Keratinocyte (primary cell): ENCODE measurements at regions not wholly inside any gene's neighbourhood (a gene's known extent, or its start where the extent isn't known, plus 50 kb on each side); places are given as distances from the start of the nearest gene placed in this dataset.

Experiments
- DNase-seq: peaks from one replicate; pipeline ENCODE4 v3.0.0-alpha.2; 2011; ENCODE audit warnings: low read depth, missing footprints, low spot score
- FAIRE-seq: peaks from 2 replicates; lab custom pipeline; 2011; peaks lifted over from hg19 to GRCh38; lab: Jason Lieb, UNC
- H2AFZ ChIP-seq: 2 replicates; pipeline ENCODE4 v1.6.0; 2012; ENCODE audit warnings: low read length, control low read depth, inconsistent platforms; ENCODE audit not compliant: control insufficient read depth
- H3K27ac ChIP-seq: 2 replicates; pipeline ENCODE4 v1.5.1; 2011; ENCODE audit warnings: low read length; ENCODE audit not compliant: control insufficient read depth, insufficient read depth
- H3K27me3 ChIP-seq: 3 replicates; pipeline ENCODE4 v1.6.0; 2011; ENCODE audit warnings: low read length; ENCODE audit not compliant: control insufficient read depth, insufficient read depth; ENCODE audit errors: extremely low read depth
- H3K36me3 ChIP-seq, 2 experiments: 2 replicates in 1 of 2; 3 replicates in 1 of 2; pipeline ENCODE4 v1.5.1; 2011; ENCODE audit warnings: low read length in 2 of 2, mild to moderate bottlenecking in 1 of 2; ENCODE audit not compliant: control insufficient read depth in 2 of 2, insufficient read depth in 2 of 2; ENCODE audit errors: extremely low read depth in 1 of 2
- H3K4me1 ChIP-seq: 3 replicates; pipeline ENCODE4 v1.5.1; 2011; ENCODE audit warnings: low read length; ENCODE audit not compliant: control insufficient read depth, insufficient read depth; ENCODE audit errors: extremely low read depth
- H3K4me2 ChIP-seq: 3 replicates; pipeline ENCODE4 v1.6.0; 2011; ENCODE audit warnings: low read depth, low read length; ENCODE audit not compliant: control insufficient read depth, insufficient read depth; ENCODE audit errors: extremely low read depth
- H3K4me3 ChIP-seq, 3 experiments: fragments of 200-600 bp in 1 of 3; sonication (generic) in 1 of 3; 2 replicates in 2 of 3; 3 replicates in 1 of 3; pipeline ENCODE4 v1.5.1; 2011 to 2016; ENCODE audit warnings: low read length in 3 of 3, mild to moderate bottlenecking in 3 of 3, control low read depth in 2 of 3, inconsistent platforms in 1 of 3, low read depth in 1 of 3, mixed read lengths in 1 of 3, mixed run types in 1 of 3, moderate library complexity in 1 of 3; ENCODE audit not compliant: control insufficient read depth in 2 of 3, insufficient read depth in 2 of 3; ENCODE audit errors: extremely low read depth in 1 of 3
- H3K79me2 ChIP-seq: 2 replicates; pipeline ENCODE4 v1.6.0; 2012; ENCODE audit warnings: low read length; ENCODE audit not compliant: control insufficient read depth, insufficient read depth
- H3K9ac ChIP-seq: 3 replicates; pipeline ENCODE4 v1.6.0; 2011; ENCODE audit warnings: low read length; ENCODE audit not compliant: control insufficient read depth, insufficient read depth; ENCODE audit errors: extremely low read depth
- H3K9me1 ChIP-seq: 3 replicates; pipeline ENCODE4 v1.6.0; 2011; ENCODE audit warnings: low read length; ENCODE audit not compliant: control insufficient read depth, insufficient read depth; ENCODE audit errors: extremely low read depth
- H3K9me3 ChIP-seq: 2 replicates; pipeline ENCODE4 v1.5.1; 2012; ENCODE audit warnings: low read depth, low read length; ENCODE audit not compliant: control insufficient read depth
- H4K20me1 ChIP-seq: 3 replicates; pipeline ENCODE4 v1.6.0; 2011; ENCODE audit warnings: low read length; ENCODE audit not compliant: control insufficient read depth, insufficient read depth; ENCODE audit errors: extremely low read depth
- CTCF ChIP-seq, 3 experiments: IDR thresholded peaks in 1 of 3; conservative IDR thresholded peaks in 1 of 3; optimal IDR thresholded peaks in 1 of 3; 2 replicates in 2 of 3; 3 replicates in 1 of 3; pipeline versions ENCODE3 to v1.5.1; 2011; ENCODE audit warnings: low read length in 3 of 3, mild to moderate bottlenecking in 3 of 3, moderate library complexity in 2 of 3, control low read depth in 1 of 3, inconsistent platforms in 1 of 3; ENCODE audit not compliant: insufficient read depth in 2 of 3; ENCODE audit errors: extremely low read depth in 1 of 3
- EZH2 ChIP-seq: IDR thresholded peaks from one replicate; pipeline ENCODE4 v1.6.1; 2012; ENCODE audit warnings: inconsistent platforms, mild to moderate bottlenecking, low read length, moderate library complexity
- dilution Hi-C: fragments of 300-500 bp; cut with MboI; formaldehyde crosslinking; loops from one replicate; pipeline ENCODE4 v1.7.0; 2020; ENCODE audit warnings: low sequenced_read_pairs; ENCODE audit not compliant: extremely low pct_ligation_motif_present

- Histone ChIP-seq H3K9me3 (no peaks in the 10 kb centered on the region), H3K9ac (no peak overlapping the region), H2AFZ (no peak overlapping the region), H3K9me1 (no peaks in the 10 kb centered on the region), H3K4me3 (no peak overlapping the region), H3K4me2 (no peak overlapping the region), H3K36me3 (no peaks in the 10 kb centered on the region), H3K27me3 (no peaks in the 10 kb centered on the region), H3K4me1 (no peaks in the 10 kb centered on the region), H4K20me1 (no peaks in the 10 kb centered on the region), H3K79me2 (no peaks in the 10 kb centered on the region), H3K27ac (no peak overlapping the region)
- dilution Hi-C loops: no loop called here
- no peak for TF ChIP-seq EZH2
- TF ChIP-seq CTCF (optimal IDR thresholded peaks at IDR 0.05 in 1 of 3, IDR thresholded peaks at IDR 0.05 in 1 of 3, conservative IDR thresholded peaks at IDR 0.05 in 1 of 3; ENCODE audit: extremely low read depth in 1 of 3, insufficient read depth in 2 of 3, low read length in 3 of 3): no peak
- no peak for FAIRE-seq
- no peak for DNase-seq
Measured at GRCh38 chr3:163481738-163482137, 1596.6 kb downstream of the SI start.

- no peak overlapping the region for H3K9ac ChIP-seq
- H4K20me1 ChIP-seq: no peaks in the 10 kb centered on the region
- H2AFZ ChIP-seq: no peak overlapping the region
- no peak overlapping the region for H3K4me2 ChIP-seq
- TF ChIP-seq EZH2 (no peak), CTCF (optimal IDR thresholded peaks at IDR 0.05 in 1 of 3, IDR thresholded peaks at IDR 0.05 in 1 of 3, conservative IDR thresholded peaks at IDR 0.05 in 1 of 3; ENCODE audit: extremely low read depth in 1 of 3, insufficient read depth in 2 of 3, low read length in 3 of 3) (no peak)
- no peaks in the 10 kb centered on the region for H3K9me1 ChIP-seq
- H3K36me3 ChIP-seq: no peaks in the 10 kb centered on the region
- H3K4me1 ChIP-seq: no peaks in the 10 kb centered on the region
- dilution Hi-C loops: no loop called here
- no peaks in the 10 kb centered on the region for H3K27me3 ChIP-seq
- DNase-seq (no peak), FAIRE-seq (no peak)
- no peaks in the 10 kb centered on the region for H3K9me3 ChIP-seq
- no peak overlapping the region for H3K27ac ChIP-seq
- H3K79me2 ChIP-seq: no peaks in the 10 kb centered on the region
- no peak overlapping the region for H3K4me3 ChIP-seq
Measured at GRCh38 chr3:163476179-163476578, 1602.1 kb downstream of the SI start.
